Neuronal stem cell (in vitro differentiated cells): ENCODE measurements at regions not wholly inside any gene's neighbourhood (a gene's known extent, or its start where the extent isn't known, plus 50 kb on each side); places are given as distances from the start of the nearest gene placed in this dataset.

Experiments
- DNase-seq: peaks from one replicate; pipeline ENCODE4 v3.0.0-alpha.2; 2013; ENCODE audit warnings: low spot score
- H2AFZ ChIP-seq: one replicate; pipeline ENCODE4 v1.6.1; 2013; ENCODE audit warnings: mild to moderate bottlenecking, low read length, inconsistent platforms
- H2AK5ac ChIP-seq: 2 replicates; pipeline ENCODE4 v1.6.1; 2013; ENCODE audit warnings: low read depth, mild to moderate bottlenecking, inconsistent platforms, low read length, moderate library complexity, mixed read lengths
- H2BK120ac ChIP-seq: 2 replicates; pipeline ENCODE4 v1.6.1; 2013; ENCODE audit warnings: low read depth, mild to moderate bottlenecking, inconsistent platforms, low read length, moderate library complexity, mixed read lengths
- H2BK12ac ChIP-seq: one replicate; pipeline ENCODE4 v1.6.1; 2013; ENCODE audit warnings: low read length, inconsistent platforms
- H2BK15ac ChIP-seq: 2 replicates; pipeline ENCODE4 v1.6.1; 2013; ENCODE audit warnings: mild to moderate bottlenecking, low read length, inconsistent platforms, mixed read lengths
- H2BK5ac ChIP-seq: one replicate; pipeline ENCODE4 v1.6.1; 2013; ENCODE audit warnings: inconsistent platforms, mild to moderate bottlenecking, low read length, moderate library complexity
- H3K14ac ChIP-seq: one replicate; pipeline ENCODE4 v1.6.1; 2013; ENCODE audit warnings: low read length, inconsistent platforms
- H3K18ac ChIP-seq: 2 replicates; pipeline ENCODE4 v1.6.1; 2013; ENCODE audit warnings: low read length, inconsistent platforms
- H3K23ac ChIP-seq: 2 replicates; pipeline ENCODE4 v1.6.1; 2013; ENCODE audit warnings: low read depth, mild to moderate bottlenecking, mixed read lengths, low read length, inconsistent platforms; ENCODE audit not compliant: poor library complexity
- H3K27ac ChIP-seq: replicated peaks from 3 replicates; pipeline ENCODE4 v1.5.1; 2013; ENCODE audit warnings: low read length, inconsistent platforms
- H3K27me3 ChIP-seq, 3 experiments: 2 replicates each; pipeline ENCODE4 v1.6.1; 2013; ENCODE audit warnings: low read length in 3 of 3, mild to moderate bottlenecking in 2 of 3, inconsistent platforms in 1 of 3, low read depth in 1 of 3, mixed read lengths in 1 of 3, moderate library complexity in 1 of 3; ENCODE audit not compliant: control insufficient read depth in 3 of 3, insufficient read depth in 3 of 3
- H3K36me3 ChIP-seq, 2 donors: replicated peaks in 1 of 2; 2 replicates each; pipeline ENCODE4 v1.6.1; 2013; ENCODE audit warnings: low read length in 2 of 2; ENCODE audit not compliant: control insufficient read depth in 2 of 2, insufficient read depth in 2 of 2
- H3K4ac ChIP-seq: 2 replicates; pipeline ENCODE4 v1.6.1; 2013; ENCODE audit warnings: inconsistent platforms, mild to moderate bottlenecking, low read length, moderate library complexity
- H3K4me1 ChIP-seq, 2 donors: 1 replicate in 1 of 2; 2 replicates in 1 of 2; pipeline ENCODE4 v1.6.1; 2013; ENCODE audit warnings: low read length in 2 of 2, low read depth in 1 of 2; ENCODE audit not compliant: control insufficient read depth in 2 of 2, insufficient read depth in 1 of 2
- H3K4me2 ChIP-seq: one replicate; pipeline ENCODE4 v1.6.1; 2013; ENCODE audit warnings: mild to moderate bottlenecking, low read length, inconsistent platforms; ENCODE audit not compliant: insufficient read depth, poor library complexity, severe bottlenecking
- H3K4me3 ChIP-seq, 2 donors: 2 replicates each; pipeline ENCODE4 v1.5.1; 2013; ENCODE audit warnings: low read length in 2 of 2, mild to moderate bottlenecking in 2 of 2, inconsistent platforms in 1 of 2, moderate library complexity in 1 of 2
- H3K79me1 ChIP-seq: one replicate; pipeline ENCODE4 v1.6.1; 2013; ENCODE audit warnings: low read depth, mild to moderate bottlenecking, inconsistent platforms, low read length, moderate library complexity
- H3K9ac ChIP-seq: one replicate; pipeline ENCODE4 v1.6.1; 2013; ENCODE audit warnings: mild to moderate bottlenecking, low read depth, low read length, inconsistent platforms; ENCODE audit not compliant: poor library complexity
- H3K9me3 ChIP-seq, 2 donors: replicated peaks in 1 of 2; 2 replicates each; pipeline versions ENCODE3 to v1.6.1; 2013; ENCODE audit warnings: low read length in 2 of 2, mild to moderate bottlenecking in 2 of 2, inconsistent platforms in 1 of 2, low read depth in 1 of 2, mixed read lengths in 1 of 2, moderate library complexity in 1 of 2; ENCODE audit not compliant: control insufficient read depth in 2 of 2, insufficient read depth in 1 of 2
- H4K8ac ChIP-seq: one replicate; pipeline ENCODE4 v1.6.1; 2013; ENCODE audit warnings: low read depth, mild to moderate bottlenecking, inconsistent platforms, low read length, moderate library complexity
- H4K91ac ChIP-seq: one replicate; pipeline ENCODE4 v1.6.1; 2013; ENCODE audit warnings: low read length, low read depth, mild to moderate bottlenecking, inconsistent platforms; ENCODE audit not compliant: poor library complexity
- WGBS, 2 donors: extraction: QIAGEN DNeasy Blood & Tissue Kit; methylation state at CpG; one replicate each; pipeline ENCODE4 v1.1.7; 2013; ENCODE audit warnings: missing lambda C conversion rate in 2 of 2, mixed read lengths in 1 of 2; ENCODE audit not compliant: insufficient read length in 2 of 2, insufficient replicate concordance in 1 of 2; ENCODE audit errors: extremely low coverage in 2 of 2; 5-methylcytosine and 5-hydroxymethylcytosine counted together

- Histone ChIP-seq H3K36me3 (no peaks in the 10 kb centered on the region), H3K23ac (no peak overlapping the region), H2BK120ac (no peak overlapping the region), H3K4me3 (peak overlapping the region in 1 of 2 donors; percentile 42), H3K27me3 (no peaks in the 10 kb centered on the region), H3K4me2 (no peak overlapping the region), H3K9ac (peak overlapping the region; percentile 60), H4K91ac (no peak overlapping the region), H3K14ac (no peak overlapping the region), H2AK5ac (no peak overlapping the region), H2BK5ac (no peak overlapping the region), H2BK12ac (no peak overlapping the region), H3K4me1 (no peaks in the 10 kb centered on the region), H2BK15ac (no peak overlapping the region), H3K79me1 (no peaks in the 10 kb centered on the region), H3K27ac (no peak overlapping the region), H3K18ac (no peak overlapping the region), H3K4ac (no peak overlapping the region), H2AFZ (no peak overlapping the region), H4K8ac (no peak overlapping the region), H3K9me3 (no peaks in the 10 kb centered on the region)
- DNase-seq: no peak
- no CpG with 5 or more reads among the region's 5 CpGs for WGBS, 2 donors
Observed at GRCh38 chr15:81783076-81783475, 262.7 kb downstream of the MEX3B start.

DNA sequence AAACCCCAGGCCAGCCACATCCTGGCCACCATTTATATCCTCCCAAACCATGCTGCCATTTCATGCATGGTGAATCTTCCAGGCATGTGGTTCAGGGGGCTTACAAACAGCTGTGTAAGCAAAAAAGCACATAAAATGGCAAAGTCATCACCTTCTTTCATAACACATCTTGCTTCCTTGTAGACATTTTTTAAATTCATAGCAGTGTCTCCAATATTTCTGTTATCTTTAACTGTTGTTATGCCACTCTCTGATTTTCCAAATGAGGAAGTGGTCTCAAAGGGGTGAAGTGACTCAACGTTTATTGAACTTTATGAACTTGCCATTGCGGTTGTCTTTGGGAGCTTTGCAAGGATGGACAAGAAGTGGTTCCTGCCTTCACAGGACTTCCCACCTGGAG lies 264.4 kb downstream of the MEX3B start:
- H3K18ac ChIP-seq: no peak overlapping the region
- no peak overlapping the region for H3K27ac ChIP-seq
- H3K79me1 ChIP-seq: no peaks in the 10 kb centered on the region
- no peak overlapping the region for H3K4ac ChIP-seq
- no CpG with 5 or more reads among the region's 2 CpGs for WGBS, 2 donors
- no peak overlapping the region for H4K8ac ChIP-seq
- H3K36me3 ChIP-seq: no peaks in the 10 kb centered on the region
- H2AFZ ChIP-seq: no peak overlapping the region
- H3K9me3 ChIP-seq: no peaks in the 10 kb centered on the region
- DNase-seq: no peak
- H2BK15ac ChIP-seq: no peak overlapping the region
- no peaks in the 10 kb centered on the region for H3K4me1 ChIP-seq
- H3K4me3 ChIP-seq: no peak overlapping the region
- H3K27me3 ChIP-seq: no peaks in the 10 kb centered on the region
- H4K91ac ChIP-seq: no peak overlapping the region
- H3K9ac ChIP-seq: no peak overlapping the region
- H2BK120ac ChIP-seq: no peak overlapping the region
- no peak overlapping the region for H2BK12ac ChIP-seq
- no peak overlapping the region for H3K4me2 ChIP-seq
- no peak overlapping the region for H3K14ac ChIP-seq
- H3K23ac ChIP-seq: no peak overlapping the region
- no peak overlapping the region for H2AK5ac ChIP-seq
- no peak overlapping the region for H2BK5ac ChIP-seq

DNA sequence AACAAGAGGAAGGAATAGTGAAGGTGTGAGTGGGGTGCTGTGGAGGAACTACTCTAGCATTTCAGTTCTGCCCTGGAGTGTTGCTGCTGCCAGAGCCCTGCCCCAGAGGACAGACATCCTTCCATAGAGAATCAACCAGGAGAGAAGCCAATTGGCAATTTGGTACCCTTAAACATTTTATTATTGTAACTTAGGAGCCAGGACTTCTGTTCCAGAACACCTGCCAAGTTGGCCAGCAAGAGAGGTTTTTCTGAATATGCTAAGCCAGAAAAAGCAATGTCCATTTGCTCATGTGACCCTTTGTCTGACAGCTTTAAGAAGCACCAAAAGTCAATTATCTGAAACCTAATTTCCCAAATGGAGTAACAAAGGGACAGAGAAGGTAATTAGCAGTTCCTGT lies 264.9 kb downstream of the MEX3B start:
- no peak overlapping the region for H2BK120ac ChIP-seq
- H3K9me3 ChIP-seq: no peaks in the 10 kb centered on the region
- H2BK5ac ChIP-seq: no peak overlapping the region
- H2AK5ac ChIP-seq: no peak overlapping the region
- H4K8ac ChIP-seq: no peak overlapping the region
- no peak overlapping the region for H3K4ac ChIP-seq
- no peak overlapping the region for H3K4me3 ChIP-seq
- no peaks in the 10 kb centered on the region for H3K27me3 ChIP-seq
- H2AFZ ChIP-seq: no peak overlapping the region
- no peak overlapping the region for H3K14ac ChIP-seq
- H3K27ac ChIP-seq: no peak overlapping the region
- H3K4me1 ChIP-seq: no peaks in the 10 kb centered on the region
- no peak overlapping the region for H2BK15ac ChIP-seq
- H3K79me1 ChIP-seq: no peaks in the 10 kb centered on the region
- no peak overlapping the region for H4K91ac ChIP-seq
- no peak overlapping the region for H3K9ac ChIP-seq
- no peak overlapping the region for H2BK12ac ChIP-seq
- no peak overlapping the region for H3K18ac ChIP-seq
- no peak for DNase-seq
- H3K36me3 ChIP-seq: no peaks in the 10 kb centered on the region
- H3K4me2 ChIP-seq: no peak overlapping the region
- no peak overlapping the region for H3K23ac ChIP-seq

GRCh38 chr15:81779181-81779580 lies 266.6 kb downstream of the MEX3B start:
- Histone ChIP-seq H3K14ac (no peak overlapping the region), H2BK120ac (no peak overlapping the region), H3K79me1 (no peaks in the 10 kb centered on the region), H3K9me3 (no peaks in the 10 kb centered on the region), H3K27me3 (no peaks in the 10 kb centered on the region), H3K23ac (no peak overlapping the region), H3K18ac (no peak overlapping the region), H4K91ac (no peak overlapping the region), H3K4ac (no peak overlapping the region), H2BK15ac (no peak overlapping the region), H3K4me1 (no peaks in the 10 kb centered on the region), H3K36me3 (no peaks in the 10 kb centered on the region), H3K4me2 (no peak overlapping the region), H2AK5ac (no peak overlapping the region), H3K27ac (no peak overlapping the region), H2AFZ (no peak overlapping the region), H4K8ac (no peak overlapping the region), H3K4me3 (no peak overlapping the region), H2BK12ac (no peak overlapping the region), H3K9ac (no peak overlapping the region), H2BK5ac (no peak overlapping the region)
- no peak for DNase-seq
- no CpG with 5 or more reads among the region's 2 CpGs for WGBS, 2 donors
